HepG2 (cell line): ENCODE measurements at regions not wholly inside any gene's neighbourhood (a gene's known extent, or its start where the extent isn't known, plus 50 kb on each side); places are given as distances from the start of the nearest gene placed in this dataset.

Experiments
- CTCF ChIP-seq: sonication (generic); formaldehyde crosslinking; IDR thresholded peaks from 2 replicates; pipeline ENCODE4 v1.5.0; 2020; ENCODE audit warnings: mild to moderate bottlenecking, missing genetic modification reagents, moderate library complexity
- PAXIP1 ChIP-seq: sonication (generic); formaldehyde crosslinking; conservative IDR thresholded peaks from 2 replicates; pipeline ENCODE4 v1.4.0; 2020; ENCODE audit warnings: mild to moderate bottlenecking, missing genetic modification reagents, moderate library complexity
- POLR2A ChIP-seq, 2 experiments: IDR thresholded peaks; 2 replicates each; pipeline ENCODE4 v1.6.1; 2011; ENCODE audit warnings: low read depth in 2 of 2, low read length in 2 of 2, mild to moderate bottlenecking in 1 of 2, moderate library complexity in 1 of 2; ENCODE audit not compliant: insufficient read depth in 1 of 2
- ZMYM2 ChIP-seq: sonication (generic); formaldehyde crosslinking; IDR thresholded peaks from 2 replicates; pipeline ENCODE4 v1.8.0; 2022; ENCODE audit warnings: mild to moderate bottlenecking, missing genetic modification reagents
- ZNF691 ChIP-seq: sonication (generic); formaldehyde crosslinking; IDR thresholded peaks from 2 replicates; pipeline ENCODE4 v1.4.0; 2020; ENCODE audit warnings: missing genetic modification reagents, low read depth, mild to moderate bottlenecking, borderline replicate concordance

- TF ChIP-seq POLR2A (IDR thresholded peaks at IDR 0.05; ENCODE audit: insufficient read depth in 1 of 2, low read depth in 2 of 2, low read length in 2 of 2) (no peak), PAXIP1 (CRISPR knock-in tag) (no peak), ZNF691 (no peak), CTCF (CRISPR knock-in tag) (no peak), ZMYM2 (CRISPR knock-in tag) (no peak)
Measured at GRCh38 chr5:52648726-52649125, 139.0 kb upstream of the ITGA1 start.
